ENCODE measurements at regions not wholly inside any gene's neighbourhood (a gene's known extent, or its start where the extent isn't known, plus 50 kb on each side); places are given as distances from the start of the nearest gene placed in this dataset.

DNA sequence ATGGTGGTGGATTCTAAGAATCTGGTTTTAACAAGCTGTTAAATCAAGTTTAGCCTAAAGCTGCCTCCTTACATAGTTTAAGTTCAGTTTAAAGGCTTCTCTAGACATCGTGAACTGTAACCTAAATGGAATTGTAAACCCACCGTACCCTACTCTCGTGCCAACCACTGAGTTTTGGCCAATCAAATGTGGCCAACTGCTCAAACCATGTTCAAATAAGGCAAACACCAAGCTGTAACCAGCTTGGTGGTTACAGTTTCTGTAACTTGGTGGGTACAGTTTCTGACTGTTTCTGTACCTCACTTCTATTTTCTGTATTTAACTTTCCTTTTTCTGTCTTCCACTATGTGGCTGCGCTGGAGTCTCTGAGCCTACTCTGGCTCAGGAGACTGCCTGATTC lies 131.9 kb upstream of the DDHD1 start:
- TF ChIP-seq EZH2 (IDR thresholded peaks at IDR 0.05; ENCODE audit: borderline replicate concordance, insufficient read depth, low read depth, low read length, poor library complexity, severe bottlenecking): no peak
- TF ChIP-seq, protein P1, sequence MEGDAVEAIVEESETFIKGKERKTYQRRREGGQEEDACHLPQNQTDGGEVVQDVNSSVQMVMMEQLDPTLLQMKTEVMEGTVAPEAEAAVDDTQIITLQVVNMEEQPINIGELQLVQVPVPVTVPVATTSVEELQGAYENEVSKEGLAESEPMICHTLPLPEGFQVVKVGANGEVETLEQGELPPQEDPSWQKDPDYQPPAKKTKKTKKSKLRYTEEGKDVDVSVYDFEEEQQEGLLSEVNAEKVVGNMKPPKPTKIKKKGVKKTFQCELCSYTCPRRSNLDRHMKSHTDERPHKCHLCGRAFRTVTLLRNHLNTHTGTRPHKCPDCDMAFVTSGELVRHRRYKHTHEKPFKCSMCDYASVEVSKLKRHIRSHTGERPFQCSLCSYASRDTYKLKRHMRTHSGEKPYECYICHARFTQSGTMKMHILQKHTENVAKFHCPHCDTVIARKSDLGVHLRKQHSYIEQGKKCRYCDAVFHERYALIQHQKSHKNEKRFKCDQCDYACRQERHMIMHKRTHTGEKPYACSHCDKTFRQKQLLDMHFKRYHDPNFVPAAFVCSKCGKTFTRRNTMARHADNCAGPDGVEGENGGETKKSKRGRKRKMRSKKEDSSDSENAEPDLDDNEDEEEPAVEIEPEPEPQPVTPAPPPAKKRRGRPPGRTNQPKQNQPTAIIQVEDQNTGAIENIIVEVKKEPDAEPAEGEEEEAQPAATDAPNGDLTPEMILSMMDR (IDR thresholded peaks at IDR 0.05): no peak

All from B cell (primary cell).